ENCODE measurements at regions not wholly inside any gene's neighbourhood (a gene's known extent, or its start where the extent isn't known, plus 50 kb on each side); places are given as distances from the start of the nearest gene placed in this dataset.
"Not testable (repeated sequence)": the region's sequence is repeated elsewhere in the genome, so short reads cannot be mapped to it uniquely, and the experiment has no call there.

DNA sequence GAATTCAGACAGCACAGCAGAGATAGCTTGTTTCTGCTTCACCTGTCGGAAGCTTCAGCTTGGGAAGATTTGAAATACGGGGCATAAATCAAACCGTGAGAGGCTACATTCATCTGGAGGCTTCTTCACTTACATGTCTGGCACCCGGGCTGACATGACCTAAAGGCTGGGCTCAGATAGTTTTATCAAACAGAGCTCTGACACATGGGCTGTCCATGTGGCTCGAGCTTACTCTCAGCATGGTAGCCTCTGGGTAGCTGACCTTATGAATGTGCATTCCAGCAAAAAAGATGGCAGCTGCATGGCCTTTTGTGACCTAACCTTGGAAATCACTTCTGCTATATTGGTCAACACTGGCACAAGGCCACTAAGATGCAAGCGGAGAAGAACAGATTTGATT, 414.5 kb downstream of the NDFIP2 start:
- Histone ChIP-seq H3K27me3 (ENCODE audit: low read length) (no peaks in the 10 kb centered on the region), H3K9me3 (ENCODE audit: insufficient read depth, low read length) (no peaks in the 10 kb centered on the region), H3K4me2 (ENCODE audit: low read depth, low read length, poor library complexity, severe bottlenecking) (no peak overlapping the region), H2AFZ (ENCODE audit: low read depth, low read length, severe bottlenecking) (no peak overlapping the region), H3F3A (ENCODE audit: insufficient read depth) (no peaks in the 10 kb centered on the region), H3K4me3 (ENCODE audit: insufficient read depth, low read length, poor library complexity, severe bottlenecking) (no peak overlapping the region), H3K36me3 (ENCODE audit: low read length) (no peaks in the 10 kb centered on the region), H3K79me2 (ENCODE audit: insufficient read depth, low read length) (no peaks in the 10 kb centered on the region), H4K20me1 (ENCODE audit: low read depth, low read length) (no peaks in the 10 kb centered on the region), H3K9ac (ENCODE audit: low read length) (no peak overlapping the region), H3K9me2 (replicated peaks; ENCODE audit: insufficient read depth, low read length) (no peaks in the 10 kb centered on the region), H3K27ac (ENCODE audit: low read depth, low read length) (no peak overlapping the region)
- TF ChIP-seq, protein P1, sequence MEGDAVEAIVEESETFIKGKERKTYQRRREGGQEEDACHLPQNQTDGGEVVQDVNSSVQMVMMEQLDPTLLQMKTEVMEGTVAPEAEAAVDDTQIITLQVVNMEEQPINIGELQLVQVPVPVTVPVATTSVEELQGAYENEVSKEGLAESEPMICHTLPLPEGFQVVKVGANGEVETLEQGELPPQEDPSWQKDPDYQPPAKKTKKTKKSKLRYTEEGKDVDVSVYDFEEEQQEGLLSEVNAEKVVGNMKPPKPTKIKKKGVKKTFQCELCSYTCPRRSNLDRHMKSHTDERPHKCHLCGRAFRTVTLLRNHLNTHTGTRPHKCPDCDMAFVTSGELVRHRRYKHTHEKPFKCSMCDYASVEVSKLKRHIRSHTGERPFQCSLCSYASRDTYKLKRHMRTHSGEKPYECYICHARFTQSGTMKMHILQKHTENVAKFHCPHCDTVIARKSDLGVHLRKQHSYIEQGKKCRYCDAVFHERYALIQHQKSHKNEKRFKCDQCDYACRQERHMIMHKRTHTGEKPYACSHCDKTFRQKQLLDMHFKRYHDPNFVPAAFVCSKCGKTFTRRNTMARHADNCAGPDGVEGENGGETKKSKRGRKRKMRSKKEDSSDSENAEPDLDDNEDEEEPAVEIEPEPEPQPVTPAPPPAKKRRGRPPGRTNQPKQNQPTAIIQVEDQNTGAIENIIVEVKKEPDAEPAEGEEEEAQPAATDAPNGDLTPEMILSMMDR (IDR thresholded peaks at IDR 0.05; ENCODE audit: insufficient read depth, low read length, poor library complexity, severe bottlenecking), result no peak
- TF ChIP-seq EZH2phosphoT487 (conservative IDR thresholded peaks at IDR 0.05; ENCODE audit: low read length), result no peak

DNA sequence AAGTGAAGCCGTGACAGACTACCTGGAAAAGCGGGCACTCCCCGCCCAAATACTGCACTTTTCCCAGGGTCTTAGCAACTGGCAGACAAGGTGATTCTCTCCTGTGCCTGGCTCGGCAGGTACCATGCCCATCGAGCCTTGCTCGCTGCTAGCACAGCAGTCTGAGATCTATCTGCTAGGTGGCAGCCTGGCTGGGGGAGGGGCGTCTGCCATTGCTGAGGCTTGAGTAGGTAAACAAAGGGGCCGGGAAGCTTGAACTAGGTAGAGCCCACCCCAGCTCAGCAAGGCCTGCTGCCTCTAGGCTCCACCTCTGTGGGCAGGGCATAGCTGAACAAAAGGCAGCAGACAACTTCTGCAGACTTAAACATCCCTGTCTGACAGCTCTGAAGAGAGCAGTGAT, 406.3 kb downstream of the NDFIP2 start:
- H3K9me2 ChIP-seq (replicated peaks; ENCODE audit: insufficient read depth, low read length); H3K27ac ChIP-seq (ENCODE audit: low read depth, low read length); H3K4me3 ChIP-seq (ENCODE audit: insufficient read depth, low read length, poor library complexity, severe bottlenecking); H3K27me3 ChIP-seq (ENCODE audit: low read length); H3K4me2 ChIP-seq (ENCODE audit: low read depth, low read length, poor library complexity, severe bottlenecking); H3F3A ChIP-seq (ENCODE audit: insufficient read depth); H3K36me3 ChIP-seq (ENCODE audit: low read length); H3K9me3 ChIP-seq (ENCODE audit: insufficient read depth, low read length); H3K79me2 ChIP-seq (ENCODE audit: insufficient read depth, low read length); H3K9ac ChIP-seq (ENCODE audit: low read length); H2AFZ ChIP-seq (ENCODE audit: low read depth, low read length, severe bottlenecking); H4K20me1 ChIP-seq (ENCODE audit: low read depth, low read length): not testable (repeated sequence)

DNA sequence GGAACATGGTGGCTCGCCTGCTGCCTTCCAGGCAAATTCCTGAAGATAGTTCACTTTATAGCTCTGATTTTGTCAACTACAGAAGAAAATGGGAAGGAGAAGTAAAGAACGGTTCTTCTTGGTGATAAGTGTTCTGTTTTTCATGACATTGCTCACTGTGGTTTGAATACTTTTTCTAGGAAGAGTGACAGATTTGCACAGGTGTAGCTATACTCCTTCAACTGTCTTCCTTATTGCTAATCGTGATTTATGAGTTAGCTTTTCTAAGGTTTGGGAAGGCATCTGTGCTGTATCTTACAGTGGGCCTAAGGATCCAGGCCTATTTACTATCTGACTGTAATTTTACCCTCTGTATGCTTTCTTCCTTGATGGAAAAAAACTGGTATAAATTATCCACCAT, 405.6 kb downstream of the NDFIP2 start:
- no peak overlapping the region for H2AFZ ChIP-seq (ENCODE audit: low read depth, low read length, severe bottlenecking)
- no peak overlapping the region for H3K27ac ChIP-seq (ENCODE audit: low read depth, low read length)
- no peak overlapping the region for H3K4me2 ChIP-seq (ENCODE audit: low read depth, low read length, poor library complexity, severe bottlenecking)
- H3K4me3 ChIP-seq (ENCODE audit: insufficient read depth, low read length, poor library complexity, severe bottlenecking), result no peak overlapping the region
- H3F3A ChIP-seq (ENCODE audit: insufficient read depth), result no peaks in the 10 kb centered on the region
- no peaks in the 10 kb centered on the region for H4K20me1 ChIP-seq (ENCODE audit: low read depth, low read length)
- no peaks in the 10 kb centered on the region for H3K9me2 ChIP-seq (replicated peaks; ENCODE audit: insufficient read depth, low read length)
- H3K27me3 ChIP-seq (ENCODE audit: low read length), result no peaks in the 10 kb centered on the region
- no peak for TF ChIP-seq EZH2phosphoT487 (conservative IDR thresholded peaks at IDR 0.05; ENCODE audit: low read length)
- TF ChIP-seq, protein P1 (IDR thresholded peaks at IDR 0.05; ENCODE audit: insufficient read depth, low read length, poor library complexity, severe bottlenecking), result no peak
- no peaks in the 10 kb centered on the region for H3K79me2 ChIP-seq (ENCODE audit: insufficient read depth, low read length)
- H3K9ac ChIP-seq (ENCODE audit: low read length), result no peak overlapping the region
- H3K36me3 ChIP-seq (ENCODE audit: low read length), result no peaks in the 10 kb centered on the region
- H3K9me3 ChIP-seq (ENCODE audit: insufficient read depth, low read length), result no peaks in the 10 kb centered on the region

DNA sequence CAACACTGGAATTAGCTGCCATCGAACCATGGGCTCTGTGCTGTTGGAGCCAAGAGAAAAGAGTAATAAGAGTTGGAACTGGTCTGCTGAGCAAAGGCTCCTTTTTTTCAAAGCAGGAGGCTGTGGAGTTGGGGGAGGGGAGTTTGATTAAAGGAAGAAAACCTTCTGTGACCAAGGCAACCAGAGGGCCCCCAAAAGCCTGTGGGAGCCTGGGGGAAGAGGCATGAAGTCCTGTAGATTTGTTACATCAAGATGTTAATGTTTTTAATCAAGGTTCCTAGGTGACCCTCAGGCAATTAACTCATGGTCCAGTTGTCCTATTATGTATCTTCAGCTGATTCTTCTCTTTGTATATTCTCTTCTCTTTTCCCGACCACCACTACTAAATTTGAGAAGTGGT, 403.9 kb downstream of the NDFIP2 start:
- Histone ChIP-seq H3K27me3 (ENCODE audit: low read length) (no peaks in the 10 kb centered on the region), H3K79me2 (ENCODE audit: insufficient read depth, low read length) (no peaks in the 10 kb centered on the region), H3K36me3 (ENCODE audit: low read length) (no peaks in the 10 kb centered on the region), H3K9me2 (replicated peaks; ENCODE audit: insufficient read depth, low read length) (no peaks in the 10 kb centered on the region), H3K4me2 (ENCODE audit: low read depth, low read length, poor library complexity, severe bottlenecking) (no peak overlapping the region), H3K4me3 (ENCODE audit: insufficient read depth, low read length, poor library complexity, severe bottlenecking) (no peak overlapping the region), H4K20me1 (ENCODE audit: low read depth, low read length) (no peaks in the 10 kb centered on the region), H3K9me3 (ENCODE audit: insufficient read depth, low read length) (no peaks in the 10 kb centered on the region), H3K9ac (ENCODE audit: low read length) (no peak overlapping the region), H2AFZ (ENCODE audit: low read depth, low read length, severe bottlenecking) (no peak overlapping the region), H3F3A (ENCODE audit: insufficient read depth) (no peaks in the 10 kb centered on the region), H3K27ac (ENCODE audit: low read depth, low read length) (no peak overlapping the region)
- TF ChIP-seq, protein P1 (IDR thresholded peaks at IDR 0.05; ENCODE audit: insufficient read depth, low read length, poor library complexity, severe bottlenecking), result no peak
- TF ChIP-seq EZH2phosphoT487 (conservative IDR thresholded peaks at IDR 0.05; ENCODE audit: low read length), result no peak

All from SU-DHL-6 (cell line).